ENCODE measurements at regions not wholly inside any gene's neighbourhood (a gene's known extent, or its start where the extent isn't known, plus 50 kb on each side); places are given as distances from the start of the nearest gene placed in this dataset.
"Not testable (repeated sequence)": the region's sequence is repeated elsewhere in the genome, so short reads cannot be mapped to it uniquely, and the experiment has no call there.

DNA sequence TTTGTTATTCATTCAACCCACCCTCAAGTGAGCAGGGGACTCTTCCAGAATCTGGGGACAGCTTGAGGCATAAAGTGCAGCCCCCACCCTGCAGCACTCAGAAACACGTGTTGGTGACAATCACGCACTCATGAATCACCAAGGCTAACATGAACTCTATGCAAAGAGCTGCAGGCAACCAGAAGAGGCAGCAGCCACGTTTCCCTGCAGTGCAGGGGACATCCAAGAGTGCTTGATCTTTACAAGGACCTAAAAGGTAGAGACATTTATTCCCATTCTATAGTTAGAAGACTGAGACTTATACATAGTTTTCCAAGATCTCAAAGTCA lies 135.2 kb upstream of the GDF10 start:
- no peaks in the 10 kb centered on the region for H3K27me3 ChIP-seq (ENCODE audit: control insufficient read depth, insufficient read depth, low read length)
- DNase-seq (ENCODE audit: low read depth), result no peak
- H3K4me3 ChIP-seq (ENCODE audit: low read depth, low read length), result no peak overlapping the region

DNA sequence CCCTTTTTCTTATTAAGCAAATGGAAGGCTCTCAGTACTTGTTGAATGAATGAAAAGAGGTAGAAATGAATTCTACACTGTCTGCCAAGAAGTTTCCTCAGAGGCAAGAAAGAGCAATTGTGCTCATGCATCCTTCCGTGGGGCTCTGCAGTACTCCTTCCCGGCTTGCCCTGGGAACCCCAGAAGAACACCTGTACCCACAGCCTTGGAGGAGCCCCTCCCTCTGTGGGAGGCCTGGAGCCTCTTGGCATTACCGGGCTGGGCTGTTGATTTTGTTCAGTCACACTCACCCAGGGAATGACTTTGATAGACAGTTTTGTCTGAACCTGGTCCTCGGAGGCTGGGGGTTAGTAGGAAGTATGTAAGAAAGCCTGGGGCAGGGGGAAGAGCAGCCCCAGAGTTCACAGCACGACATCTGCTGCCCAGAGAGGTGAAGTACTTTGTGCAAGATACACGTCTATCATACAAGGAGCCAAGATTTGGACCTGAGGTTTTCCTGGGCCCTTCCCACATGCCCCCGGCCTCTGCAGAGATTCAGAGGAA lies 134.8 kb upstream of the GDF10 start:
- no peak for TF ChIP-seq CTCF (IDR thresholded peaks at IDR 0.05; ENCODE audit: insufficient read depth, low read length, poor library complexity, severe bottlenecking)
- no peaks in the 10 kb centered on the region for H3K36me3 ChIP-seq (ENCODE audit: control insufficient read depth, insufficient read depth, low read length)
- no peak overlapping the region for H3K4me3 ChIP-seq (ENCODE audit: low read depth, low read length)
- no peak for DNase-seq (ENCODE audit: low read depth)
- H3K27me3 ChIP-seq (ENCODE audit: control insufficient read depth, insufficient read depth, low read length), result no peaks in the 10 kb centered on the region

More for the DNA sequence above, 135.2 kb upstream of the GDF10 start:
- H3K36me3 ChIP-seq (ENCODE audit: control insufficient read depth, insufficient read depth, low read length), result no peaks in the 10 kb centered on the region
- TF ChIP-seq CTCF (IDR thresholded peaks at IDR 0.05; ENCODE audit: insufficient read depth, low read length, poor library complexity, severe bottlenecking), result no peak

GRCh38 chr10:47165711-47166404 lies 134.1 kb upstream of the GDF10 start:
- Histone ChIP-seq H3K4me3 (ENCODE audit: low read depth, low read length) (no peak overlapping the region), H3K36me3 (ENCODE audit: control insufficient read depth, insufficient read depth, low read length) (no peaks in the 10 kb centered on the region), H3K27me3 (ENCODE audit: control insufficient read depth, insufficient read depth, low read length) (no peaks in the 10 kb centered on the region)
- no peak for DNase-seq (ENCODE audit: low read depth)
- TF ChIP-seq CTCF (IDR thresholded peaks at IDR 0.05; ENCODE audit: insufficient read depth, low read length, poor library complexity, severe bottlenecking), result no peak

DNA sequence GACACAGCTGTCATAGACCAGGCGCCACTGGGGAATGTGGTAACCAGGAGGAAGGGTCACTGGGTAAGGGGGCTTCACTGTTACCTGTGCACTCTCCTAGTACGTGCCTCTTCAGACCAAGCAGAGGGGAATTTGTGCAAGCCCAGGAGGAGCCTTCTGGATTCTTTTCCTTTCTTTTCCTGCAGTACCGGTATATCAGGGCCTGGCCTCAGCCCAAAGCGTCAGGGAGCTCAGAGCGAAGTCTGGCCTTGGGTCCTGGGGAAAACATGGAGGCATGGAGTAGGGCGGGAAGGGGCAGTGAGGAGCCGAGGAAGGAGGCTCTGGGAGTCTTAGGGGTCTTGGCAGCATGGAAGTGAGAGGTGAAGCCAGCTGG lies 133.6 kb upstream of the GDF10 start:
- Histone ChIP-seq H3K4me3 (ENCODE audit: low read depth, low read length) (no peak overlapping the region), H3K27me3 (ENCODE audit: control insufficient read depth, insufficient read depth, low read length) (no peaks in the 10 kb centered on the region), H3K36me3 (ENCODE audit: control insufficient read depth, insufficient read depth, low read length) (no peaks in the 10 kb centered on the region)
- DNase-seq (ENCODE audit: low read depth), result no peak
- TF ChIP-seq CTCF (IDR thresholded peaks at IDR 0.05; ENCODE audit: insufficient read depth, low read length, poor library complexity, severe bottlenecking), result no peak

DNA sequence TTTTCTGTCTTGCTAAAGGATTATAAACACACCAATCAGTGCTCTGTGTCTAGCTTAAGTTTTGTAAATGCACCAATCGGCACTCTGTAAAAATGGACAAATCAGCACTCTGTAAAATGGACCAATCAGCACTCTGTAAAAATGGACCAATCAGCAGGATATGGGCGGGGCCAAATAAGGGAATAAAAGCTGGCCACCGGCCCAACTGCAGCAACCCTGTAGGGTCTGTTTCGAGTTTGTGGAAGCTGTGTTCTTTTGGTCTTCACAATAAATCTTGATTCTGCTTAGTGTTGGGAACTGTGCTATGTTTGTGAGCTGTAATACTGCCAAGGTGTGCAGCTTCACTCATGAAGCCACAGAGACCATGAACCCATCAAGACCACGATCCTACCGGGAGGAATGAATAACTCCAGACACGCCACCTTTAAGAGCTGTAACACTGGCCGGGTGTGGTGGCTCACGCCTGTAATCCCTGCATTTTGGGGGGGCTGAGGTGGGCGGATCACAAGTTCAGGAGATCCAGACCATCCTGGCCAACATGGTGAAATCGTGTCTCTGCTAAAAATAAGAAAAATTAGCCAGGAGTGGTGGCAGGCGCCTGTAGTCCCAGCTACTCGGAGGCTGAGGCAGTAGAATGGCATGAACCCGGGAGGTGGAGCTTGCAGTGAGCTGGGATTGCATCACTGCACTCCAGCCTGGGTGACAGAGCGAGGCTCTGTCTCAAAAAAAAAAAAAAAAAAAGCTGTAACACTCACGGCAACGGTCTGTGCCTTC lies 133.0 kb upstream of the GDF10 start:
- DNase-seq (ENCODE audit: low read depth); H3K4me3 ChIP-seq (ENCODE audit: low read depth, low read length); H3K36me3 ChIP-seq (ENCODE audit: control insufficient read depth, insufficient read depth, low read length); H3K27me3 ChIP-seq (ENCODE audit: control insufficient read depth, insufficient read depth, low read length): not testable (repeated sequence)

GRCh38 chr10:47167591-47167990 lies 132.4 kb upstream of the GDF10 start:
- Histone ChIP-seq H3K27me3 (ENCODE audit: control insufficient read depth, insufficient read depth, low read length) (no peaks in the 10 kb centered on the region), H3K36me3 (ENCODE audit: control insufficient read depth, insufficient read depth, low read length) (no peaks in the 10 kb centered on the region), H3K4me3 (ENCODE audit: low read depth, low read length) (no peak overlapping the region)
- DNase-seq (ENCODE audit: low read depth), result no peak
- no peak for TF ChIP-seq CTCF (IDR thresholded peaks at IDR 0.05; ENCODE audit: insufficient read depth, low read length, poor library complexity, severe bottlenecking)

Data from kidney epithelial cell (primary cell).